Activated effector memory CD4-positive, alpha-beta T cell treated with Interleukin-2 at 50 U/mL for 16 hours (primary cell): ENCODE measurements at regions not wholly inside any gene's neighbourhood (a gene's known extent, or its start where the extent isn't known, plus 50 kb on each side); places are given as distances from the start of the nearest gene placed in this dataset.

Experiments
- DNase-seq: peaks from one replicate; pipeline ENCODE4 v3.0.0-alpha.2; 2020

DNA sequence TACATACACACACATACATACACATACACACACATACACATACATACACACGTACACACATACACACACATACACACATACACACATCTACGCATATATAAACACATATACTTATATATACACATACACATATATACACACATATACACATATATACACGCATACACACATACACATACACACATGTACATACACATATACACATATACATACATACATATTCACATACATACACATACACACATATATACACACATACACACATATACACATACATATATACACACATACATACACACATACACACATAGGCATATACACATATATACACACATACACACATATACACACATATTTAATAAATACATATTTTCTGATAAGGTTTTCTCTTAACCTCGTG, 324.0 kb downstream of the RPS6KC1 start:
- DNase-seq: no peak

DNA sequence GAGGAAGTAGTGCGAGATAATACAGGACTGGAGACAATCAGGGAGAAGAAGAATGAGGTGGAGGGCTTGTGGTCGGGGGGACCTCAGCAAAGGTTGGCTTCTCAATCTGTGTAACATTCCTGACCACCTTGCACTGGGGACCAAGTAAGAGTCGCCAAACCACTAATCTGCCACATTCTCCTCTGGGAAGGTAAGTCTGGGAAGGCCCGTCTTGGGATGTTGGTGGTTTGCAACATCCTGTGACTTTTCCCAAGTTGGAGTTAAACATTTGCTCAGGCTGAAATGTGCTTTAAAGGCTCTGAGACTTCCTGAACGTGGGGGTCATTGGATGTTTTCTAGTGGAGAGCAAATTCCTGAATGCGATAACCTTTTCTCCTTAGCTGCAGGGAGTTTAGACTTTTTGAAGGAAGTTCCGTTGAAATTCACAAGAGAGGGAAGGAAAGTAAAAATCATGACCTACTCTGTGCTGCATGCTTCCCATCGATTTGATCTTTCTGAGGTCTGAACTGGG, 325.9 kb downstream of the RPS6KC1 start:
- no peak for DNase-seq

DNA sequence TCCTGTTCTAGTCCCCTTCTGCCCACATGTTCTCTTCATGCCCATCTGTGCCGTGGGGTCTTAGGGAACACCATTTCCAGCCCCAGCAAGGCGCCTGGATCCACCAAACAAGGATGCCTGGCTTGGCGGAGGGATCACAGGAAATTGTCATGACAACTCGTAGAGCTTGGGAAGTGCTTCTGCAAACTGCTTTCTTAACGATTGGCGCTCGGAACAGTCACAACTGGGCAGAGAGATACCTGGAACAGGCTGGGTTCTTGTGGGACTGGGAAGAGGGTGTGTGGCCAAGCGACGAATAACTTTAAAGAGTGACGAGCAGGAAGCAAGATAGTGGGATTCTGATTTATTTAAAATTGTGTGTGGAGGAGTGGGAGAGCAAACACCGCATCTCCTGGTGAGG, 329.8 kb downstream of the RPS6KC1 start:
- no peak for DNase-seq

DNA sequence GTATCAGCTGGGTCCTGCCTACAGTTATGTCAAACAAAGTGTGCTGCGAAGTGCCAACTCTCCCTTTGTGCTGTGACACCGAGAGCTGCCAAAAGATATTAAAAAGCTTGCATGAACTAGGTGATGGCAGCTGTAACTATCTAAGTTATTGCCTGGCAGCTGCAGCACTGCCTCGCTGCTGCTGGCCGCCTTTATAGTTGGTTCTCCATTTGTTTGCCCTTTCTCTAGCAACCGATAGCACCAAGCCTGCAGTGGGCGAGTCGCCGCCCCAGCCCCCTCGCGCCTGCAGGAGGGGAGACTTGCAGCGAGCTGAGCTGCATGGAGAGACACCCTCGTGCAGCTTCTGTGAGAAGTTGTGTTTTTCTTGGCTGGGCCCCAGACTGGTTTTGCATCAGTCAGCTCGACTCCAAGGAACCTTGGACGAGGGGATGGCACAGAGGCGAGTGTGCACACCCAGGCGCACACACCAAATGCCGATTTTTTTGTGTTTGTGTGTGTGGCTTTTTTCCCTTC, 330.6 kb downstream of the RPS6KC1 start:
- no peak for DNase-seq

DNA sequence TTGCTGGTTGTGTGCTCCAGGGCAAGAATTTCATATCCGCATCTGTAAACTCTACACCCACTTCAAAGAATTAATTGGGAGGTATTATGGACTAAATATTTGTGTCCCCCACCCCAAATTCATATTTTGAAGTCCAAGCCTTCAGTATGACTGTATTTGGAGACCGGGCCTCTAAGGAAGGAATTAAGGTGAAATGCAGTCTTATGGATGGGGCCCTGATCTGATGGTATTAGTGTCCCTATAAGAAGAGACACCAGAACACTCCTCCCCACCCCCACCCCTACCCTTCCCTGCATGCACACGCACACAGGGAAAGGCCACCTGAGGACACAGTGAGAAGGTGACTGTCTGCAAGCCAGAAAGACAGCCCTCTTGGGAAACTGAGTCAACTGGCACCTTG, 332.4 kb downstream of the RPS6KC1 start:
- no peak for DNase-seq

DNA sequence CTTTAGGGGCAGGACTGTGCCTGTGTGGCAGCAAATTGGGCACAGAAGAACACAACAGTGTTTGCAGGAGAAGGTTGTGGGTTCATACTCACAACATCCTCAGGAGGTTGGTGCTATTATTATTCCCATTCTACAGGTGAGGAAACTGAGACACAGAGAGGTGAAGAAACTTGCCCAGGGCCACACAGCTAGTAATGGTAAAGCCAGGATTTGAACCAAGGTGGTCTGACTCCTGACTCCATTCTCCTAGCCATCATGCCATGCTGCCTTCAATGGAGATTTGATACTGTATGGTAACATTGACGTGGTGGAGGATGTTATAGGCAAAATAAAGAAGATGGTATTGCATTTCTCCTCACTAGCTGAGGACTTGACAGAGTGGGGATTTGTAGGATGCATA, 334.2 kb downstream of the RPS6KC1 start:
- no peak for DNase-seq

DNA sequence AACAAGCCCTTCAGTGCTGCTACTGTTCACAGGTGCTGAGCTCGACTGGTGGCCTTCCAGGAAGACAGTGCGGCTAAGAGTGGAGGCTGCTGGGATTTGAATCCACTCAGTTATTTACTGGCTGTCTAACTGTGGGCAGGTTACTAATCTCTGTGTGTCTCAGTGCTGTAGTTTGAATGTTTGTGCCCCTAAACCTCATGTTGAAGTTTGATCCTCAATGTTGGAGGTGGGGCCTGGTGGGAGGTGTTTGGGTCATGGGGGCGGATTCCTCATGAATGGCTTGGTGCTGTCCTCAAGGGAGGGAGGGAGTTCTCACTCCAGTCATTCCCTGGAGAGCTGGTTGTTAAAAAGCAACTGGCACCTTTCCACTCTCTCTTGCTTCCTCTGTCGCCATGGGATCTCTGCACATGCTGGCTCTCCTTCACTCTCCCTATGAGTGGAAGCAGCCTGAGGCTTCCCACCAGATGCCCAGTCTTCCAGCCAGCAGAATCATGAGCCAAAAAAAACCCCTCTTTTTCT, 334.8 kb downstream of the RPS6KC1 start:
- DNase-seq: no peak

DNA sequence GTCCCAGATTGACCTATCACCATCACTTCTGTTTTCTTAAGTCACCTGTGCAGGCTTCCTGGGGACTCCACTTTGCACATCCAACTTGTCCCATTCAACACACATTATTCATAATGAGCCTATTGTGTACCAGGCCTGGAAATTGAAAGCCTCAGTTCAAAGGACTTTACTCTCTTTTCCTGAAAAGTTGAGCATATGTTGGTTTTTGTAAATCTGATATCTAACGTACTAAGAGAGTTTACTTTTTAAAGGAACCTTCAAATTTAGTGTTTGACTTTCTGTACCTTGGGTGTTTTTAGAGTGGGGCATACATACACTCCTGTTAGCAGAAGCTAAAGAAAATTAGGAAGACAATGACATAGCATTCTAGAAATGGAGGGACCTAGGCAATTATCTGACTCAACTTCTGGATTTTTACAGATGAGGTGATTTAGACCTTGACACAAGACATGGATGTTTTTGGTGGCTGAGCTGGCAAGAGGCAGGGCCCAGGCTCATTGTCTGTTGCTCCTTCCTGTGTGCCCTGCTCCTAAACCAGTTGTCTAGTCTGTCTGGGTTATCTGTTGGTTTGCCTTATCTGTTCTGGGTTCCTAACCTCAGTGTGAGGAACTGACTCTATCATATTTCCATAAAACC, 336.5 kb downstream of the RPS6KC1 start:
- no peak for DNase-seq

DNA sequence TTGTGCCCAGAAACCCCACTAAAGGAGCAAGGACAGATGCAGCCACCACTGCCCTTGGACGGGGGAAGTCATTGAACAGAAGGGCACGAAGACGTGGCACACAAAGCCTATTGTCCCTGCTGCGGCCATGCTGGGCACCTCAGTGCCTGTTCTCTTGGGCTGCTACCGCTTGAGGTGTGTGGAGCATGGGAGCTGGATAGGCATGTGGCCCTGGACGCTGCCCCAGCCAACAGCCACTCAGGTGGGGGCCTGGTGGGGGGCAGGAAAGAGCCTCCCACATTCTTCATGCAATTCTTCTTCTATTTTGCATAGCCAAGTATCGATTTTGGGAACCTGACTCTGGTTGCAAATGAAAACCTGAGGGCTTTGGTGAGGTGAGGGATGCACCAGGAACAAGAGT, 337.2 kb downstream of the RPS6KC1 start:
- DNase-seq: no peak

DNA sequence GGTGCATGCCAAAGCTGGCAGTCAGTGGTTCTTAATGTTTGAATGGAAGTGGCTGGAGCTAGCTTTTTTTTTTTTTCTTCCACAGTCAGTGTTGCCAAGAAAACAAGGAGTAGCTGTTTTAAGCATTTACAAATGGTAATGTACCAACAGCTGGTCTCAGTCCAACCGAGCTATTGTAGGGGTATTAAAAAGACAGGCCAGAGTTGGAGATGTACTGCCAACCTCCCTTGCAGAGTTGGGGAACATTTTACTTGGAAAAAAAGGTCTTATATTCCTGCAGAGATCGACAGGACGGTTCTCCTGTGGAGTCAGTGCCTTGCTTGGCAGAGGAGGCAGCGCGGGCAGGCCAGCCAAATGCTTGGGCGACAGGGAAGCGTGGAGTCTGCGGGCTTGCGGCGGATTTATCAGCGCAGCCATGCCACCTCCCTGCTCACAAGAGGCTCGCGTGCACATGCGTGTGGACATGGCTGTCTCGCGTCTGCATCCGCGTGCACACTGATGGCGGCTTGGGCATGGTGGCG, 338.1 kb downstream of the RPS6KC1 start:
- DNase-seq: no peak

DNA sequence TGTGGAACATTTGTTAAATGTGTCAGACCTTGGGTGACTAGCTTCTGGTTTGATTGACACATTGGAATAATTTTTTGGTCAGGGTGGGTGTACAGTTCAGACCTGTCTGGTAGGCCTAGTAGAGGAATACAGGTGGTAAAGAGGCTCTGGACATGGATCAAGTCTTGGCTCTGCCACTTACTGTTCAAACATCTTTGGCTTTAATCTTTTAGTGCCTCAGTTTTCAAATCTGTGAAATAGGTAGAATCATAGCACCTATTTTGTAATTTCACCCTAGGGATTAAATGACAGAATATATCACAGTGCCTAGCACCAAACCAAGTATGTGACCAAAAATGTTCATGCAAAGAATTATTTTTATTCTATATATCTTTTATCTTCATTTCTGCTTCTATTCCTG, 340.4 kb downstream of the RPS6KC1 start:
- DNase-seq: no peak

DNA sequence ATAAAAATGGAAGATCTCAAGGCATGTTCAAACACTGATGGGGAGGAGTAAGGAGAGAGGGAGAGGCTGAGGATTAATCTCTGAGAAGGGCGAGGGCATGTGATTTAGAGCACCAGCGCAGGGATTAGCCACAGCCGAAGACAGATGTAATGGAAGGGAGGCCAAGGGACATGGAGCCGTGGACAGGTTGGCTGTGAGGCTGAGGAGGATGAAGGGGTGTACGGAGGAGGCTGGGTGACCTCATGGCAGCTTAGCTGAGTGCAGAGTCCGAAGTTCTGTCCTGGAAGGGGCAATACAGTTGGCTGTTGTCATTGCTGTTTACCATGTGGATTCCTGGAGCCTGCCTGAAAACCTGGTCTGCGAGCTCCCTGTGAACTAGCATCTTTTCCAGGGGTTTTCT, 342.8 kb downstream of the RPS6KC1 start:
- no peak for DNase-seq

DNA sequence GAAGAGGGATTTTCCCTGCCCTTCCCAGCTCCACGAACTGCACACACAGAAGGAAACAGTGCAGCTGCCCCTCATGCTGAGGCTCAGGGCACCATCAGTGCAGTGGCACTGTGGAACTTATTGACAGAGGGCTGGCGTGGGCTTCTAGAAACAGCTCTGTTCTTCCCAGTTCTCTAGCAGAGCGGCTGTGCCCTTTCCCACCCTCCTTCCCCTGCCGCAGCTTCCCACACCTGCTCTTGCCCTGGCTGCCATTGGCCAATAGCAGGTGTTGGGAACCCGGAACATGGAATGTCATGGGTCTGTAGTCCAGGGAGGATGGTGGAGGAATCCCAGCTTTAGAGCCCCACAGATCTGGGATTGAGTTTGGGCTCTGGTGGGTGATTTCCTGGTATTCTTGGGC, 343.8 kb downstream of the RPS6KC1 start:
- DNase-seq: no peak

DNA sequence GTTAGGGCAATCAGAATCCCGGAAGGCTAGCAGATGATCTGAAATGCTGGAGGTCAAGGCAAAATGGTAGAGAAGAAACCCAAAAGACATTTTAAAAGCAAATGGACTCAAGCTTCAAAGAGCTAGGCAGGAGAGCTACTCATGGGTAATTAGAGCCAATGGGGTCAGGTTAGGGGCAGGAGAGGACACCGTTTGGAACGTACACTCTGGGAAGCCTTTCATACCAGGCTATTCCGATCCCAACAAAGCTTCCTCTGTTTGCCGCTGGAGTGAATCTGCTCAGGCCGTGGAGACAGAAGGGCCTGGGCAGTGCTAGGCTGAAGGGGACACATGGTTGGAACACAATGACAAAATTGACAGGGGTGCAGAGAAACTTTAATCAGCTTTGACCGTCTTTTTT, 346.6 kb downstream of the RPS6KC1 start:
- no peak for DNase-seq

DNA sequence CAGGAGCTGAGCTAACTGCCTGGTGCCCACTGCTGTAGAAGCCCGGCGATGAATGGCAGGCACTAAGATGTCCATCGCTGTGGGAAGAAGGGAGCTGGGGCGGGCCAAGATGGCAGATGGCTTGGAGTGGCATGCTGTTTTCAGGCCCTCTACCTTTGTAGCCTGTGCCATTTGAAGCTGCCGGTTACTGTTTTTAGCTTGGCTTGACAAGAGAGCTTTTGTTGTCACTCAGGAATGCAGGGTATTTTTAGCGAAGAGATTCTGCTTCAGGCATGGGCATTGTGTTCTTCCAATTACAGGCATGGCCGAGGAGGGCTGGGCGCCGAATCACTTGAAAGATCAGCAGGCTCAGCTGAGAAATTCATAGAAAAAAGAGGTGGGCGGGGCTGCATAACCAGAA, 348.7 kb downstream of the RPS6KC1 start:
- DNase-seq: no peak

DNA sequence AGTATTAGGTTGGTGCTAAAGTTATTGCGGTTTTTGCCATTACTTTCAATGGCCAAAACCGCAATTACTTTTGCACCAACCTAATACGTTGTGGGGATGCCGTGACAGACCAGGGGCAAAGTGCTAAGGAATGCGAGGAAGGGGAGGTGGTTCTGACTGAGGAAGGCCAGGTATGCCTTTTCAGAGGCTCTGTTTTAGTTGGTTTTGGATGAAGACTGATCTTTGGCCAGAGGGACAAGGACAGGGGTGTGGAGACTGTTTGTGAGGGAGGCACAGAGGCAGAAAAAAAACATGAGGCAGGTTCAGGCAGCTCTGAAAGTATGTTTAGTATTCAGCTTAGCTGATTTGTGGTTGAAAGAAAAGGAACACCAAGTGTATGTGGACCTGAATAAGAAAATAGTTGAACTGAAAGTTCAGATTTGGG, 358.2 kb downstream of the RPS6KC1 start:
- no peak for DNase-seq

DNA sequence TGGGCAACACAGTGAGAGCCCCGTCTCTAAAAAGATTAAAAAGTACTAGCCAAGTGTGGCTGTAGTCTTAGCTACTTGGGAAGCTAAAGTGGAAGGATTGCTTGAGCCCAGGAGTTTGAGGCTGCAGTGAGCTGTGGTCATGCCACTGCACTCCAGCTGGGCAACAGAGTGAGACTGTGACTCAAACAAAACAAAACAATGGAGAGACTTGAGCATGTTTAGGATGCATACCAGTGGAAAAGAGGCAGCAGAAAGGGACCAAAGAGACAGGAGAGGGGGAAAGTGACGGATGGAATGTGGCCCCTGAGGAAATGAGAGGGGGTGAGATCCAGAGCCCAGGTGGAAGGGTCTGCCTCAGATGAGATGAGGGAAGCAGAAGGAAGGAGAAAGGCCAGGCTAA, 358.9 kb downstream of the RPS6KC1 start:
- DNase-seq: no peak

DNA sequence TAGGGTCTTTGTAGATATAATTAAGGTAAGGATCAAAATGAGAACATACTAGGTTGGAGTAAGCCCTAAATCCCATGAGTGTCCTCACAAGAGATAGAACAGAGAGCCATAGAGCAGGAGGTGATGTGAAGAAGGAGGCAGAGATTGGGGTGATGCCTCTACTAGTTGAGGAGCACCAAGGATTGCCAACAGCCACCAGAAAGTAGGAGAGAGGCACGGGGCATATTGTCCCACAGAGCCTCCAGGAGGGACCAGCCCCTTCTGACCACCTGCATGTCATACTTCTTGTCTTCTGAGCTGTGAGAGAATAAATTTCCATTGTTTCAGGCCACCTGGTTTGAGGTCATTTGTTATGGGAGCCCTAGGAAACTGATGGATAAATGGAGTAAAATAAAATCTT, 363.3 kb downstream of the RPS6KC1 start:
- no peak for DNase-seq

DNA sequence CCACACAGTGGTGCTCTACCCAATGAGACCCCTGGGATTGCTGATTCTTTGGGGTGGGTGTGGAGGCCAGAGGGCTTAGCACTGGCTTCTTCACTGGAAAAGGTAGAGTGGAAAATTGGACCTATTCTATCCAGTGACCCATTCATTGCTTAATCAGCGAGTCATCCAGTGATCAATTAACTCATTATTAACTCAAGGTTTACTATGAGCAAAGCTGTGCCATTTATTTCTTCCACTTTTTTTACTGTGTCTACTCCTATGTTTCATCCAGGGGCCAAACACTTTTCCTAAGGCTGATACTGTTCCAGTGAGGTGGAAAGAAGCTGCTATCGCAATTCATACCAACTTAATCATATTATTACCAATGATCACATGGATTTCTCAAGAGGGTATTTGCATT, 363.9 kb downstream of the RPS6KC1 start:
- DNase-seq: no peak

DNA sequence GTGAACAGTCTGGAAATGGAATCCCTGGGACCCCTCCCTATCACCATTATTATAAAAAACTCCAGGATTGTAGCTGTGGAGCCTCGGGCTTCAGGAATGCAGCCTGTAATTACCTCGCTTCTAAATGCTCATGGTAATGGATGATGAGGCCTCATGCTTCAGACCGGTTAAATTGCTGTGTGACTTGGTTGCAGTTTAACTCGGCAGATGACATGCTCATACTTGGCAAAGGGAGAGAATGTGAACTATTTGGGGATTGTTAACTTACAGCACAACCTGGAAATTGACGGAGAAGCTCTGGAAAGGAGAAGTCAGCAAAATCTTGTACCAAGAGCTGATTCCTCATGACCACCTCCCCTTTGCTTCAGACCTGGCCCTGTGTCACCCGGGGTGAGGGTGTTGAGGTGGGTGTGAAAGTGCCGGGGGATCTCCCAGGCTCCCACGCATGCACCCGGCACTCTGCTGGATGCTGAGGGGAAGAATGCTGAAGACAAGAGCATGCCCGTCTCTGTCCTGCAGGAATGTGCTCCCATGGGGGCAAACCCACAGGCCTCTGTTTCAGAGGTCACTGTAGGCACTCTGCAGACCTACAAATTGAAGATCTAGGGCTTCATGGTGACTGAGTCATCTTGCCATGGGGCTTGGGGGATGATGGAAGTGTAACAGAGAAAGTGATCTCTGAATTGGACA, 364.8 kb downstream of the RPS6KC1 start:
- DNase-seq: no peak

DNA sequence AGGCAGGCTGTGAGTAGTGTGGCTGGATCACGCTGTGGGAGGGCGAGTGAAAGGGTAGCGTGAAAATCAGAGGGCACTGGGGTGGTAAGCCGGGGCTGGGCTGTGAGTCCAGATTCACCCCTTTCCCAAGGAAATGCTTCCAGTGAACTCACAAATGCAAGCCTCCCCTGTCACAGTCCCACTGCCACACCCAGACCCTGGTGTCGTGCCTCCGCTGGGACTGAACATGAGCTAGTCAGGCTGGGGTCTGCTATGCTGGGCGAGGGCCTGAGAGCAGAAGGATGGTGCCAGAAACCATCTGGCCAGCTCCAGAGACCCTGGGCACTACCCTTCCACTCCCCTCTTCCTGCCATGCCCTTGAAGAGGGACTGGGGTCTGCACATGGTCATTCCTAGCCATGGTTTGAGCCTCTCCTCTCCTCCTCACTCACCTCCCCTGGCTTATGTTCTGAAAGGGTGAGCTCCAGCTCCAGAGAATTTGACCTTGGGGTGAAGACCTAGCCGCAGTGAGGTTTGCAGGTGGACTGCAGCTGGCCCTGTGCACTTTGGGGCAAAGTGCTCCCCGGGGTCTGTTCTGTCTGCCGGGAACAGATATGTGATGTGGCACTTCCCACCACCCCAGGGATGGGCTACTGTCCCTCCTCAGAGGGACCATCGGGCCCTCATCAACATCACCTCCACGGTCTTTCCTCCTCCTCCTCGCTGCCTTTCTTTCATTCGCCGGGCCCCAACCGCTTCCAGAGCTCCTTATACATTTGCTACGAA, 365.6 kb downstream of the RPS6KC1 start:
- no peak for DNase-seq

DNA sequence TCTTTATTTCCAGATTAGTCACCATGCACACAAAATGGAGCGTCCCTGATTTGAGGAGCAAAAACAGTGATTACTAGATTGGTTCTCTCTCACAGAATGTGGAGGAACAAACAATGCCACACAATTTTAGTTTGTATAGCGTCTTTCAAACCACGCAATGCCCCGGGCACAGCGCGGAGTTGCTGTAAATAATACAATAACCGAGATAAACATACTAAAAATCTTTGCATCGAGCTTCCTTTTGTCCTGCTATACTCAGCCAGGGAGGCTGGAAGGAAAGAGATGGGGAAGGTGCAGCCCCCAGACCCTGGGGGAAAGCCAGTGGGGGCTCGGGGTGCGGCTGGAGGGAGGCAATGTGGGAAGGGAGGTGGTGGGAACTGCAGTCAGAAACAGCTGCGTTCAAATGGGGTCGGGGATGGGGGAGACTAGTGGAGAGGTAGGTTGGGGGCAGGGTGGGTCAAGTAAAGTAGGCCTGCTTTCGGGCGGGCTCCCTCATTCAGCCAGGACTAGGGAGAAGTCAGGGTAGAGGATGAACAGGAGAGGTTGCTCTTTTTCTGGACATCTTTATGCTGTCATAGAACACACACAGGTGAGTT, 366.3 kb downstream of the RPS6KC1 start:
- DNase-seq: no peak

DNA sequence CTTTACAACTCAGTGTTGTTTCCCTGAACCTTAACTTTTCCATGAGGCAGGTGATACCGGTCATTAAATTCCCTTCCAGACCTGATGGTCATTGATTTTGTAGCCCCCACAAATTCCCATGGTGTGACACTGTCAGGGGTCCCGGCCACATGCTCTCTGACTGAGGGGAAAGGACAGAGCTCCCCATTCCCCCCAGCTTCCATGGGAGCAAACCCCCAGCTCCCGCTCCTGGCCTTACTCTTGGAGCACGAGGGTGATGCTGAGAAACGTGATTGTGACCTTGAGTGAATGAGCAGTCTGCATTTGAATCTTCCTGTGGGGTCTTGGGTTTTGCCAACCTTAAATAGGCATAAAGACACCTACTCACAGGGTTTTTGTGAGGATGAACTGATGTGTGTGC, 366.8 kb downstream of the RPS6KC1 start:
- no peak for DNase-seq
